Activated CD4-positive, alpha-beta memory T cell treated with anti-CD3 and anti-CD28 coated beads, Interleukin-2, amount 10 ng/mL, durations not matched to agents 7 days and 5 days (primary cell): ENCODE measurements at regions not wholly inside any gene's neighbourhood (a gene's known extent, or its start where the extent isn't known, plus 50 kb on each side); places are given as distances from the start of the nearest gene placed in this dataset.
"Not testable (repeated sequence)": the region's sequence is repeated elsewhere in the genome, so short reads cannot be mapped to it uniquely, and the experiment has no call there.

Experiments
- CTCF ChIA-PET: fragments of 350-600 bp; sonication (Branson Sonifier 250); formaldehyde crosslinking; loops from one replicate; lab custom pipeline; 2021; ENCODE audit warnings: antibody characterized with exemption, inconsistent platforms; lab: Charles Lee
- POLR2A ChIA-PET: fragments of 350-600 bp; sonication (Branson Sonifier 250); formaldehyde crosslinking; loops from one replicate; lab custom pipeline; 2021; ENCODE audit warnings: antibody characterized with exemption; lab: Charles Lee
- DNase-seq: peaks from one replicate; pipeline ENCODE4 v3.0.0-alpha.2; 2020
- H3K27ac Mint-ChIP-seq: one replicate; pipeline ENCODE4 v1.8.0; 2021; ENCODE audit warnings: mild to moderate bottlenecking, mixed read lengths
- H3K27me3 Mint-ChIP-seq: one replicate; pipeline ENCODE4 v1.8.0; 2021; ENCODE audit warnings: mixed read lengths
- H3K36me3 Mint-ChIP-seq: one replicate; pipeline ENCODE4 v1.8.0; 2021; ENCODE audit warnings: low read depth, mixed read lengths
- H3K4me1 Mint-ChIP-seq: one replicate; pipeline ENCODE4 v1.8.0; 2021; ENCODE audit warnings: mixed read lengths
- H3K4me3 Mint-ChIP-seq: one replicate; pipeline ENCODE4 v1.8.0; 2021; ENCODE audit warnings: mild to moderate bottlenecking, mixed read lengths
- H3K9me3 Mint-ChIP-seq: one replicate; pipeline ENCODE4 v1.8.0; 2021; ENCODE audit warnings: mixed read lengths

DNA sequence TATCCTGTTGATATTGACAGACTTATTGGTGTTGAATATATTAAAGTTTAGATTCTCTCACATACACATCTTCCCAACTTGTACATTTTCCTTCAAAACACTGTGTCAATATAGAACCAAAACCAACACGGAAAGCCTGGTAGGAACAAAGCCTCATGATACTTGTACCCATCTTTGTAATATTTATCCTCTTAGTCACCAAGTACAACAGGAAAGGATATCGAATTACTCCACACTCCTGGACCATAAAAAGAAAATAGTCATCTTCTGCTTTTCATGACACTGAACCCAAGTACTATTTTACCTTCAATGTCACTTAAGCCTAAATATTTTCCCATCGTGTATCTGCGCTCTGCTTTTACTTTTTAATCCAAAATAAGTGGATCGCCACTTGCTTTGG lies 702.9 kb upstream of the PCDH9 start:
- H3K27me3 Mint-ChIP-seq = no peaks in the 10 kb centered on the region
- no peaks in the 10 kb centered on the region for H3K36me3 Mint-ChIP-seq
- no peak overlapping the region for H3K4me3 Mint-ChIP-seq
- H3K4me1 Mint-ChIP-seq = no peaks in the 10 kb centered on the region
- no peak overlapping the region for H3K27ac Mint-ChIP-seq
- POLR2A ChIA-PET = no interaction called here
- H3K9me3 Mint-ChIP-seq = peaks cover 2% of the 10 kb centered on the region
- CTCF ChIA-PET = no interaction called here
- no peak for DNase-seq

DNA sequence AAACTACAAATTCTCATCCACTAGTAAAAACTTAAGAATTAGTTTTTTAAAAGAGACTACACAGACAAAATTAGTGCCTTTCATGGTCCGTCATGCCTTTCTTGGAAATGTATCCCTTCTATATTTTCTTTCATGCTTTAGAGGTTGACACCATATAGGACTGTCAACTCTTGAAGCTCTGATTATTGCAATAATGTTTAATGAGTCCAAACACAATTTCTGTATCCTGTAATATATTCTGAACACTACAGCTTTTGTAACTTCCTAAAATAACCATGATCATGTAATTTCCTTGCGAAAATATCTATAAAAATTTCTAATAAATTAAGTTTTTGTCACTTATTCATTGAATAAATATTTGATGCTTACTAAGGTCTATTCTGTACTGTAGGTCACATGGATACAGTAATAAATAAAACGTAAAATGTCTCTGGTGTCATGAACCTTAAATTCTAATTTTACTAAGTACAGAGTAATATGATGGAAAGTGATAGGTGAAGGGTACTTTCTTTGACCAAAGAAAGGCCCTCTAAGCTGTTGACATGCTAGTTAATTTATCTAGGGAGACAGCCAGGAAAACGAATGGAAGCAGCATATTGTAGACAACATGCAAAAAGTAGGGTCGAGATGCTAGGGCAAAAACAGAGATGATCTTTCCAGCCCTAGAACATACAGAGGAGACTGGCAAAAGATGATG lies 687.3 kb upstream of the PCDH9 start:
- no peak for DNase-seq
- no peaks in the 10 kb centered on the region for H3K27me3 Mint-ChIP-seq

DNA sequence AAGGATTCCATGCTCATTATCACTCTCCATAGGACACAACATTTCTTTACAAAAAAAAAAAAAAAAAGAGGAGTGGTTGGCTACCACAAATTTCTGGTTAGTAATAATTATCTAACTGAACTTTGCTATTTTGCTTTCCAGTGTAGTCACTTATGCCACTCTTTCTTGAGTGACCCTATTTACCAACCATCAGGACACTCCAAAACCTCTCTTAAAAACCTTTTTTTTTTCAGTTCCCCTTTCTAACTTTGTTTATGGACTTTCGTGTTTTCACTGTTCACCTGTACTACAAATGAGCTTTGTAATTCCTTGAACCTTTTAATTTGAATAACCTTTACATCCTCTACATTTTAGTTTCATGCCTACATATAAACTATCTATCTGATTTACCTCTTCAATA lies 686.5 kb upstream of the PCDH9 start:
- Mint-ChIP-seq H3K27ac (no peak overlapping the region), H3K4me3 (no peak overlapping the region), H3K9me3 (peaks cover 10% of the 10 kb centered on the region), H3K4me1 (no peaks in the 10 kb centered on the region), H3K27me3 (no peaks in the 10 kb centered on the region), H3K36me3 (no peaks in the 10 kb centered on the region)
- CTCF ChIA-PET = no interaction called here
- POLR2A ChIA-PET = no interaction called here
- no peak for DNase-seq

More for the DNA sequence above, 687.3 kb upstream of the PCDH9 start:
- Mint-ChIP-seq H3K27ac (no peak overlapping the region), H3K9me3 (peaks cover 10% of the 10 kb centered on the region), H3K4me1 (no peaks in the 10 kb centered on the region), H3K36me3 (no peaks in the 10 kb centered on the region), H3K4me3 (no peak overlapping the region)
- POLR2A ChIA-PET = no interaction called here
- CTCF ChIA-PET = no interaction called here

DNA sequence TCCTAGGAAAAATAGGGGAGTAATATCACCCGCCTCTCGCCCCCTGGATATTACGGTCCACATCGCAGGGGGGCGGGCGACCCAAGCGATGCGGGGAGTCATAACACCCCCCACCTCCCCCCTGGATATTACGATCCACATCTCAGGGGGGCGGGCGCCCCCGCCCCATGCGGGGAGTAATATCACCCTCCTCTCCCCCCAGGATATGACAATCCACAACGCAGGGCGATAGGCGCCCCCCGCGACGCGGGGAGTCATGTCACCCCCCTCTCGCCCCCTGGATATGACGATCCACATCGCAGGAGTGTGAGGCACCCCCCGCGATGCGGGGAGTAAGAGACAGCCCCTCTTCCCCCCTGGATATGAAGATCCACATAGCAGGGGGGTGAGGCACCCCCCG lies 684.4 kb upstream of the PCDH9 start:
- Mint-ChIP-seq H3K36me3 (no peaks in the 10 kb centered on the region), H3K27me3 (no peaks in the 10 kb centered on the region), H3K4me3 (no peak overlapping the region), H3K27ac (no peak overlapping the region), H3K9me3 (peaks cover 14% of the 10 kb centered on the region), H3K4me1 (no peaks in the 10 kb centered on the region)
- POLR2A ChIA-PET = no interaction called here
- DNase-seq = no peak
- CTCF ChIA-PET = no interaction called here

- POLR2A ChIA-PET = not testable (repeated sequence)
Measured at GRCh38 chr13:67902960-67903359, 672.8 kb upstream of the PCDH9 start.

GRCh38 chr13:67880916-67881315 lies 650.8 kb upstream of the PCDH9 start:
- no peaks in the 10 kb centered on the region for H3K27me3 Mint-ChIP-seq
- no peaks in the 10 kb centered on the region for H3K4me1 Mint-ChIP-seq
- no peak for DNase-seq
- no peak overlapping the region for H3K4me3 Mint-ChIP-seq
- peaks cover 3% of the 10 kb centered on the region for H3K9me3 Mint-ChIP-seq
- ChIA-PET POLR2A (no interaction called here), CTCF (no interaction called here)
- H3K36me3 Mint-ChIP-seq = no peaks in the 10 kb centered on the region
- no peak overlapping the region for H3K27ac Mint-ChIP-seq

More at GRCh38 chr13:67902960-67903359, 672.8 kb upstream of the PCDH9 start:
- H3K36me3 Mint-ChIP-seq, H3K4me1 Mint-ChIP-seq, H3K4me3 Mint-ChIP-seq, DNase-seq, H3K27ac Mint-ChIP-seq, H3K27me3 Mint-ChIP-seq, CTCF ChIA-PET: not testable (repeated sequence)
- peaks cover 24% of the 10 kb centered on the region for H3K9me3 Mint-ChIP-seq

DNA sequence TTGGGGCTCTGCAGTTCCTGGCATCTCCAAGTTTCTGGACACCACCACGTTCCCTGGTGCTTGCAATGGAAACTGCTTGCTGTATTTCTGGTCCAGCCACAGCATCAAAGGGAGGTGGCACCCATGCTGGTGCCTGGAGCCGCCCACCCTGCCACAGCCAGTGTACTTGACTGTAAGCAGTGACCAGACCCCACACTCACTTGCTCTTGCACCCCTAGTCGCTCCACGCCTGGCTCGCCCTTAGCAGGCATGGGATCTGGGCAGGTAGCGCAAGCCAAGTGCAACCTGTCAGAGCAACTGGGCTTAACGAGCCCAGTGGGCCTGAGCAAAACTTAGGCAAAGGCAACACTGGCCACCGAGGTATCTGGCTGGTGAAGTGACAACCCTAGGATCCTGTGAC lies 648.2 kb upstream of the PCDH9 start:
- DNase-seq = no peak
- no peak overlapping the region for H3K27ac Mint-ChIP-seq
- H3K4me3 Mint-ChIP-seq = no peak overlapping the region
- no peaks in the 10 kb centered on the region for H3K27me3 Mint-ChIP-seq
- ChIA-PET CTCF (no interaction called here), POLR2A (no interaction called here)
- H3K9me3 Mint-ChIP-seq = peaks cover 3% of the 10 kb centered on the region
- H3K36me3 Mint-ChIP-seq = no peaks in the 10 kb centered on the region
- no peaks in the 10 kb centered on the region for H3K4me1 Mint-ChIP-seq

DNA sequence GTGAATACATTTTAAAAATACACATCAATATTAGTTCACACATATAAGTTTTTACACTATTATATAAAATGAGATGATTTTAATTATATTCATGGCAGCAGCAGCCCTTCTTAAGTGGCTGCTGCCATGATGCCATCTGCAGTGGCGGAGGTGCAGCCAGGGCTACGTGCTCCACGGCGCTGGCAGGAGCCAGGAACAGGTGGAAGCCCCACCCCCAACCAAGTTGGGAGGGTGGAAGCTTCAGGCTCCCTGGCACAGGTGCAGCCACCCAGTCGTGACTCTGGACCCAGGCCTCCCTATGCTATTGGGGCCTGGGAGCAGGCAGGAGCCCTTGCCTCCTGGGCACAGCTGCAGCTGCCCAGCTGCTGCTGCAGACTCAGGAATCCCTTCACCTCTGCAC lies 646.9 kb upstream of the PCDH9 start:
- DNase-seq = no peak
- no peak overlapping the region for H3K4me3 Mint-ChIP-seq
- no peak overlapping the region for H3K27ac Mint-ChIP-seq
- ChIA-PET CTCF (no interaction called here), POLR2A (no interaction called here)
- no peaks in the 10 kb centered on the region for H3K4me1 Mint-ChIP-seq
- H3K27me3 Mint-ChIP-seq = no peaks in the 10 kb centered on the region
- H3K36me3 Mint-ChIP-seq = no peaks in the 10 kb centered on the region
- H3K9me3 Mint-ChIP-seq = peaks cover 3% of the 10 kb centered on the region

DNA sequence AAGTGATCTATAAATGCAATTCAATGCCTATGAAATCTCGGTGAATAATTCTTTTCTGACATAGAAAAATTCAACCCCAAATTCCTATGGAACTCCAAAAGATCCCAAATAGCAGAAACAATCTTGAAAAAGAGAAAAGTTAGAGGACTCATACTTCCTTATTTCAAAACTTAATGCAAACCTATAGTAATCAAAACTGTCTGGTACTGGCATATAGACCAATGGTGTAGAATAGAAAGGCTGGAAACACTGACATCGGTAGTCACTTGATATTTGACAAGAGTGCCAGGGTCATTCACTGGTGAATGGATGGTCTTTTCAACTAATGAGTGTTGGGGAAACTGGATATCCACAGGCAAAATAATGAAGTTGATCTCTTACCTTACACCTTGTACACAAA lies 637.1 kb upstream of the PCDH9 start:
- POLR2A ChIA-PET = no interaction called here
- no peaks in the 10 kb centered on the region for H3K4me1 Mint-ChIP-seq
- H3K27me3 Mint-ChIP-seq = no peaks in the 10 kb centered on the region
- H3K4me3 Mint-ChIP-seq = no peak overlapping the region
- no peaks in the 10 kb centered on the region for H3K36me3 Mint-ChIP-seq
- no peak overlapping the region for H3K27ac Mint-ChIP-seq
- no peaks in the 10 kb centered on the region for H3K9me3 Mint-ChIP-seq
- DNase-seq = no peak
- CTCF ChIA-PET = no interaction called here

DNA sequence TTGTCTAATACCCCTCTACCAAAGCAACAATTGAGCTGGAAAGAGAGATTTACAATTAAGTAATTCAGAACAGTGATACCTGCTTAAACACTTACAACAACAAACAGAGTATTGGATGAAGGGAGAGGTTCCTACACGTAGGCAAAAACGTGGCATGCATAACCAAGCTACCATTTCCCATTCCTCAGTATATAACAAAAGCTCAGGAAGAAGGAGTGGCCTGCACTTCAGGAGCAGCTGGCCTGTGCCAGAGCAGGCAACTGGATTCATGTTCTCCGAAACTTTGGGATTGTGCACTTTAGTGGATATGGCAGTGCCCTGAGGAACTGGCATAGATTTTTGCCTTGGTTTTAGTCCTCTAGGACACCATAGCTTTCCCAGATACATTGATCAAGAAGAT lies 630.2 kb upstream of the PCDH9 start:
- H3K36me3 Mint-ChIP-seq = no peaks in the 10 kb centered on the region
- no peak overlapping the region for H3K4me3 Mint-ChIP-seq
- POLR2A ChIA-PET = no interaction called here
- no peak for DNase-seq
- CTCF ChIA-PET = no interaction called here
- no peaks in the 10 kb centered on the region for H3K27me3 Mint-ChIP-seq
- H3K4me1 Mint-ChIP-seq = no peaks in the 10 kb centered on the region
- peaks cover 5% of the 10 kb centered on the region for H3K9me3 Mint-ChIP-seq
- H3K27ac Mint-ChIP-seq = no peak overlapping the region

GRCh38 chr13:67859904-67860303 lies 629.8 kb upstream of the PCDH9 start:
- Mint-ChIP-seq H3K4me1 (no peaks in the 10 kb centered on the region), H3K9me3 (peaks cover 5% of the 10 kb centered on the region), H3K4me3 (no peak overlapping the region), H3K36me3 (no peaks in the 10 kb centered on the region), H3K27me3 (no peaks in the 10 kb centered on the region), H3K27ac (no peak overlapping the region)
- CTCF ChIA-PET = no interaction called here
- POLR2A ChIA-PET = no interaction called here
- DNase-seq = no peak

- CTCF ChIA-PET = no interaction called here
- Mint-ChIP-seq H3K4me1 (no peaks in the 10 kb centered on the region), H3K27me3 (no peaks in the 10 kb centered on the region), H3K9me3 (peaks cover 5% of the 10 kb centered on the region), H3K36me3 (no peaks in the 10 kb centered on the region), H3K27ac (no peak overlapping the region), H3K4me3 (no peak overlapping the region)
- POLR2A ChIA-PET = no interaction called here
- no peak for DNase-seq
Measured at GRCh38 chr13:67857581-67858310, 627.6 kb upstream of the PCDH9 start.

GRCh38 chr13:67856955-67857354 lies 626.8 kb upstream of the PCDH9 start:
- H3K27ac Mint-ChIP-seq = no peak overlapping the region
- ChIA-PET CTCF (no interaction called here), POLR2A (no interaction called here)
- H3K9me3 Mint-ChIP-seq = peaks cover 7% of the 10 kb centered on the region
- no peak overlapping the region for H3K4me3 Mint-ChIP-seq
- H3K4me1 Mint-ChIP-seq = no peaks in the 10 kb centered on the region
- DNase-seq = no peak
- no peaks in the 10 kb centered on the region for H3K36me3 Mint-ChIP-seq
- no peaks in the 10 kb centered on the region for H3K27me3 Mint-ChIP-seq

DNA sequence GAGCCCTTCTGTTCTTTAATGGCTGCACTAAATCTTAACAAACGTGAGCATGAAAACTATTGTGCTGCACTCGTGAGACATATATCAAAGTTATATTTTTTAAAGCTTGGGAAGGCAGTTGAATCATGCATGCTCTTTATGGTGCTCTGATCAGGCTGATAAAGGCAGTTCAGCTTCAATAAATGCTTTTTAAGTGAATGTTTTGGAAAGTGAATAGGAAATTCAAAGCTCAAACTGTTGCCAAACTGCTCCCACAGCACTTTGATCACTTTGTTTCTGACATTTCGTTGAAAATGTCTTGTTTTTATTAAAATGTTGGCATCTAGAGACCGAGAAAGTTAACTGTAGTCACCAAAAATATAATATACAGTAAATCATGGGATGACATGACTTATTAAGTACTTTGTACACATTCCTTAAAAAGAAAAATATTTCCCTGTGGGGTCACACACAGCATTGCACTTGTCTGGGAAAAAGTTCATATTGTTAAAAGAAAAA lies 625.7 kb upstream of the PCDH9 start:
- CTCF ChIA-PET = no interaction called here
- no peaks in the 10 kb centered on the region for H3K36me3 Mint-ChIP-seq
- POLR2A ChIA-PET = no interaction called here
- no peak overlapping the region for H3K4me3 Mint-ChIP-seq
- peaks cover 13% of the 10 kb centered on the region for H3K9me3 Mint-ChIP-seq
- no peaks in the 10 kb centered on the region for H3K4me1 Mint-ChIP-seq
- no peak for DNase-seq
- H3K27ac Mint-ChIP-seq = no peak overlapping the region
- H3K27me3 Mint-ChIP-seq = no peaks in the 10 kb centered on the region
